ENCODE measurements at regions not wholly inside any gene's neighbourhood (a gene's known extent, or its start where the extent isn't known, plus 50 kb on each side); places are given as distances from the start of the nearest gene placed in this dataset.

DNA sequence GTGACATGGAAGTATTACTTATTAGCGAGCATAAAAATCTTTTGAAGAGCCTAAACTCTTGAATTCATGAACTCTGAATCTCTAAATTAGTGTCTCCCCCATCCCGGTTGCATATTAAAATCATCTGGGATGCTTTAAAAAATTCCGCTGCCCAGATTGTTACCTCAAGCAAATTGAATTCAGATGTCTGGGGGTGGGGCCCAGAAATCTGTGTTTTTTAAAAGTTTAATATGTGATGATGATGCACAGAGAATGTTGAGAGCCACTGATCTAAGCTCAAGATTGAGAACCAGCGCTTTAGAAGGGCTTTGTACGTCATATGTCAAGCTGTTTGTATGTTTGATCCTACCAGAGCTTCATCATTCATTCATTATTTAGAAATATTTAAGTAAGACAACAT is 446.8 kb downstream of the NUF2 start:
- no peak for TF ChIP-seq POLR2AphosphoS5 (IDR thresholded peaks at IDR 0.05)
- TF ChIP-seq EP300 (IDR thresholded peaks at IDR 0.05), result no peak
- no peak for TF ChIP-seq POLR2A (IDR thresholded peaks at IDR 0.05; ENCODE audit: low read depth)
